Dermis blood vessel endothelial cell (primary cell): ENCODE measurements at regions not wholly inside any gene's neighbourhood (a gene's known extent, or its start where the extent isn't known, plus 50 kb on each side); places are given as distances from the start of the nearest gene placed in this dataset.

Source experiments
- DNase-seq: peaks from one replicate; pipeline ENCODE4 v3.0.0; 2010

GRCh38 chr4:71938776-71939175 is 93.0 kb upstream of the NPFFR2 start:
- DNase-seq, result no peak

GRCh38 chr4:71941001-71941400 is 90.8 kb upstream of the NPFFR2 start:
- peak; percentile 4 for DNase-seq

GRCh38 chr4:71944956-71945355 is 86.8 kb upstream of the NPFFR2 start:
- peak; percentile 21 for DNase-seq

GRCh38 chr4:71945791-71946190 is 86.0 kb upstream of the NPFFR2 start:
- DNase-seq, result no peak

- no peak for DNase-seq
Observed at GRCh38 chr4:71958978-71959377, 72.8 kb upstream of the NPFFR2 start.

- DNase-seq, result no peak
Observed at GRCh38 chr4:71962622-71963264, 69.1 kb upstream of the NPFFR2 start.

GRCh38 chr4:71974681-71975080 is 57.1 kb upstream of the NPFFR2 start:
- DNase-seq, result no peak

- DNase-seq, result no peak
Observed at GRCh38 chr4:71976523-71976922, 55.3 kb upstream of the NPFFR2 start.

- peak; percentile 4 for DNase-seq
Observed at GRCh38 chr4:71978210-71978835, 53.5 kb upstream of the NPFFR2 start.

- DNase-seq, result no peak
Observed at GRCh38 chr4:71980976-71981375, 50.8 kb upstream of the NPFFR2 start.
